ENCODE measurements at regions not wholly inside any gene's neighbourhood (a gene's known extent, or its start where the extent isn't known, plus 50 kb on each side); places are given as distances from the start of the nearest gene placed in this dataset.

DNA sequence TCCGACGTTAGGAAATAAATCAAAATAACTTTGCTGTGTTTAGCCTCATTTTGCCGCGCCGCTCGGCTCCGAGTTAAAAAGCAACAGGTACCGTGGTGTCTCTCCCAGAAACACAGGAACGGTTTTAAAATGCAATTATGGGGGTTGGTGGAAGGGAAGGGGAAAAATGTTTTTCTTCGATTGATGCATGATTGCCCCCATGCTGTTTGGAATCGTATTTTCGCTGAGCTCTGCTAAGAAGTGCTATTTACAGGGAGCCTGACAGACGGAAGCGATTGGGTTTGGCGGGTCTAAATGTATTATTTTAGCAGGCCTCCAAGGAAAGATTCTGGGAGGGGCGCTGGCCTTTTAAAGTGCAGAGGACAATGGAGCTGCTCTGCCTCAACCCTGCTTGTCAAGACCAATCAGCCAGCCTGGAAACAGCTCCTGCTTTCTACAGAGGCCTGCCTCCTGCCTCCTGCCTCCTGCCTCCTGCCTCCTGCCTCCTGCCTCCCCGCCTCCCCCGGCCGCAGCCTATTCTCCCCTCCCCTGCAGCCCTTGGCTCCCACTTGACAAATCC lies 156.7 kb upstream of the TLE3 start:
- 85 to 89% (median 88%) methylated on average over 19 of the region's 19 CpGs for WGBS, 3 donors
- H3K27ac ChIP-seq (ENCODE audit: low read depth, low read length): no peak overlapping the region

DNA sequence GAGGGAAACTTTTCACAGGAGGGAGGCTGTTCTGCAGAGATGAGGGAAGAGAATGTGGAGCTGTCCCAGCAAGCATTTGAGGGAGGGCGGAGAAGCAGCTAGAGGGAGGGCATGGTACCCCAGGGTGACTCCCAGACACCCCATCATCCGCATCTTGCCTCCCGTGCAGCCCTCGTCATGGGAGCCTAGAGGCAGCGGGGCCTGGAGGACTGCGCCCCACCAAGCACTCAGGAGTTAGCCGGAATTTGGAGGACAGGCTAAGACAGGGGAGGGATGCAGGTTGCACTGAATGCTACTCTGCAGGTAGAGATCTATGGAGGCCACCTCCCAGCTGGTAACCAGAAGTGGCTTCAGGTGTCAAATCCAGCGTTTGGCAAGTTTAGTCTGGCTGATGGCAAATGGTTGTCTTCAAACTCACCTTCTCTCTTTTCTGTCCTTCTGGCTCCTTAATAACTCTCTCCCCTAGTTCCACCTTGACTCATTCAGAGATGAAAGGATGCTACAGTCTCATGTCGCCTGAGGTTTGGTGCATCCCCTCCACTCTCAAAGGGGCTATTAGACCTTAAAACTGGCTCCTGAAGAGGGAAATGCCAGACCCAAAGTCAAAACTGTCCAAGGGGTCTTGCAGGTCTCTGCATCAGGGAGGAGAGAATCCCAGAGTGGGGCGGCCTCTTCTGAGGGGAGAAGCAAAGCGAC lies 155.9 kb upstream of the TLE3 start:
- 95 to 98% (median 96%) methylated on average over 11 of the region's 11 CpGs for WGBS, 3 donors
- no peak overlapping the region for H3K27ac ChIP-seq (ENCODE audit: low read depth, low read length)

DNA sequence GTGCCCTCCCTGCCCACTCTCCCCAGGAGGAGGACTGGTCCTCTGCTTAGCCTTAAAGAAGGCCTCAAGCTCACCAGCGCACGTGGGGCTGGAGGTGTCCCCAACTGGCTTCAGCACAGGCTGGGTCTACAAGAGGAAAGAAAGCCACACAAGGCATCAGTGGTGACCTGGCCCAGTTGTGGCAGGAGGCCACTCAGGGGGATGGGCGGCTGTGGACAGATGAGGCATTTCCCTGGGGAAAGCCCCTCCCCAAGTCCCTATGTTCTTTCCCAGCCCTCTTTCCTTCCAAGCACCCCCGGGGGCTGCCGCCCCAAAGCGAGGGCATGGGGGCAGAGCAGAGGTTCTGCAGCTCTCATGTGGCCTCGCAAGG lies 155.2 kb upstream of the TLE3 start:
- H3K27ac ChIP-seq (ENCODE audit: low read depth, low read length): no peak overlapping the region
- 92 to 96% (median 95%) methylated on average over 7 of the region's 7 CpGs for WGBS, 3 donors

DNA sequence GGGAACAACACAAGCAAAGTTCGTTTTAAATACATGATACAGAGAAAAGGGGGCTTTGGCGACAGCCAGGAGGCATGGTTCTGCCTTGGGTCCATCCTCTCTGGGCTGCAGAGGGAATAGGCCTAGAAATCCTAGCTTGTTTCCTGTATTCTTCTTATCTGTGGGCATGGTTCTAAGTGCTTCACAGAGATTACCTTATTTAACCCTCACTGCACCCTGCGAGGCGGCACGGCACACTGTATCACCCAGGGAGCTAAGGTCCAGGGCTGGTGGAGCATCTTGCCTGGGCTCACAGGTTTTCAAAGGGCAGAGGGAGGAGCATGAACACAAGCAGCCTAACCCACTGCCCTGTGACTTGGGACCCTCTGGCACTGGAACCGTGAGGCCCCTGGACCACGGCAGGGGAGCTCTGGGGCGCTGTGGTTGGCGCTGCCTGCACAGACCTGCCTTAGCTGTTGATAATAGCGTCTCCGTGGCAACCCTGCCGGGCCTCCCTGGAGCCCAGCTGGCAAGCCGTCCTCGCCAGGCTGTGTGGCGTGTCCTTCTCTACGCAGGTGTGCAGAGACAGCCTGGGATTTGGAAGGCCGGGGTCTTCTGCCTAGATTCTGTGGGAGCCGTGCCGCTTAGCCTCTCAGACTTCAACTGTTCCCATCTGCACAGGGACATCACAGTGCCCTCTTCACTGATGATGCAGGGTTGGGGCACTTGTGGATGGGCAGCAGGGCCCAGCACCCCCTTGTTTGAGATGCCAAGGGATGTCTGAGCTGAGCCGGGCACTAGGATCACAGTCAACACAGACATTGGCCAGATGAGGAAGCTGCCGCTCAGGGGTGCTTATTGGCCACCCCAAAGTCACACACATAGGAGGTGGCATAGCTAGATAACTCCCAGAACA lies 154.6 kb upstream of the TLE3 start:
- no peak overlapping the region for H3K27ac ChIP-seq (ENCODE audit: low read depth, low read length)
- 88 to 95% (median 90%) methylated on average over 20 to 21 of the region's 21 CpGs for WGBS, 3 donors

DNA sequence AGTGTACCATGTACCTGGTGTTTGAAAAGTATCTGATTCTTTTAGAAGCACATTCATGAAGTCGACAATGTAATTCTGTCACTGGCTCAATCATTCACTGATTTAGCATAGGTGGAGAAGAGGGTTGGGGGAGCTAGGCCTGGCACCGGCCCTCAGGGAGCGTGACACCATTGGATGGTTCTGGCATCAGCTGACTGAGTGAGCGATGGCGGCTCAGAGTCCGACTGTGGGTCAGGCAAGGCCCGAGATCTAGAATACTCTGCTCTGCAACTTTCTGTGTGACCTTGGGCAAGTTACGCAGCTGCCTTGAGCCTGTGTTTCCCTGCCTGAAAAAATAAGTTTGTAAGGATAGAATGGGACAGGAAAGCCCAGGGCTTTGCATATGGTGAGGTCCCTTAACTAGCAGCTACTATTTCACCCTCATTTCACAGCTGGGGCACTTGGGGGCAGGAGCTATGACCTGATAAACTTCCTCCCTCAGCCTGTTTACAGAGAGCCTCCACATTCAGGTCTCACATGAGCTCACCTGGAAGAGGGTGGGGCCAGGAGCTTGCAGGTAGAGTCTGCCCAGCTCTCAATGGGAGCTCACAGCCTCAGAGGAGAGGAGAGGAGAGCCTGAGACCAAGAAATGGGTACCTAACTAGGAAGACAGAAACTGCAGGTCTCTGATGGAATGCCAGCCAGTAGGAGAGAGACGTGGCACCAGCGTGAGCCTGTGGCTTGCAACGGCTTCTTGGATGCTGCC lies 153.7 kb upstream of the TLE3 start:
- WGBS, 3 donors: 78 to 95% (median 93%) methylated on average over 11 of the region's 11 CpGs
- no peak overlapping the region for H3K27ac ChIP-seq (ENCODE audit: low read depth, low read length)

DNA sequence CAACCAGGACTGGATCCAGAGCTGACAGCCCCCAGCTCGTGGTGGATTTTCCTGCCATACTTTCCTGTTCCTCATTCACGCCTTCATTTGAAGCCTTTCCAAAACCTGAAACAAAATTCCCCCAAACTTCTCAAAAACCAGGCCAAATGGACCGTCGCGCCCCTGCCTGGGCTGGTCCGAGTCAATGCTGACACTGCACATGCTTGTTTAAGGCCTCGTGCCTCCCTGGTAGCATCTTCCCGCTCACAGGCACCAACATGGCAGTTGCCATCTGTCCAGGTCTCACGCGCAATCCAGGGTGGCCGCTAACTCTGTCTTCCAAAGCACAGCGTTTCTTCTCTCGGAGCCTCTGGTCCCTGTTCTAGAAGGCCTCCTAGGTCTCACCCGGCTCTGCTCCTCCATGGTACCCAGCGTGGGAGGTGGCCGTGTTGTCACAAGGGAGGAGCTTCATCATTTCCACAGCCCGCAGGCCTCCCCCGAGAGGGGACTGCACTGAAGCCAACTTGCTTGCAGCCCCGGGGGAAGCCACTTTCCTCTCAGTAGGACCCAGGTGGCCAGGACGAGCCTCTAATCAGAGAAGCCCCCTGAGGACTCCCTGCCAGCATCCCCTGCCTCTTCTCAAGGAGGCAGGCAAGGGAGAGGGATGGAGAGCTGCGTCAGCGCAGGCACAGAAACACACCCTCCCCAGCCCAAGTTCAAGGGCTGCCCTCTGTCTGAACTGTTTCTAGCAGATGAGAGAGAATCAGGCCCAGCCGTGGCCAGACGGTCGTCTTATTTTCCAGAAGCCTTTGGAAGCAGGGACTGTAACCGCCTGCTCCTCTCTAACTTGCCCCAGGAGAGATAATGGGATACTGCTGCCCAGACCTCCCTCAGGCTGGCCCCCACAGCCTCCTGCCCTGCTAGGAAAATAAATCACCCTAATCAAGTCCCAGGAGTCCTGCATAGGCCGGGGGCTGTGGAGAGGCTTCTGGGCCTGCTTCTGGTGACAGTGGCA lies 152.8 kb upstream of the TLE3 start:
- H3K27ac ChIP-seq (ENCODE audit: low read depth, low read length): no peak overlapping the region
- WGBS, 3 donors: 75 to 90% (median 82%) methylated on average over 27 of the region's 27 CpGs

DNA sequence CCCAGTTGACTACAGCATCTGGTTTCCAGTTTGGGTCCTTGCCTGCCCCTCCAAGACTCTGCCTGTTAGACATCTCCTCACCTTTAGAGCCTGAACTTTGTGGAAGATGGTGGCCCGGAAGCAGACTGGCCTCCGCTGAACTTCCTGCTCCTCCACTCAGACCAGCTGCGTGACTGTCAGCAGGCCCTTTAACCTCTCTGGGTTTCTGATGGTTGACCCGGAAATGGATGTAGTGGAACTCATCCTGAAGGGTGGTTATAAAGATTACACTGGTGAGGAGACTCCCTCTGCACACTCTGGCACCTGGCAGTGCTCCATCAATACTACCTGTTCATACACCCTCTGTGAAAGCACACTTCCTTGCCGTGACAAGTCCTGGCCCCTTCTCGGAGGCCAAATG lies 151.9 kb upstream of the TLE3 start:
- WGBS, 3 donors: 79 to 87% (median 80%) methylated on average over 6 of the region's 6 CpGs
- H3K27ac ChIP-seq (ENCODE audit: low read depth, low read length): no peak overlapping the region

DNA sequence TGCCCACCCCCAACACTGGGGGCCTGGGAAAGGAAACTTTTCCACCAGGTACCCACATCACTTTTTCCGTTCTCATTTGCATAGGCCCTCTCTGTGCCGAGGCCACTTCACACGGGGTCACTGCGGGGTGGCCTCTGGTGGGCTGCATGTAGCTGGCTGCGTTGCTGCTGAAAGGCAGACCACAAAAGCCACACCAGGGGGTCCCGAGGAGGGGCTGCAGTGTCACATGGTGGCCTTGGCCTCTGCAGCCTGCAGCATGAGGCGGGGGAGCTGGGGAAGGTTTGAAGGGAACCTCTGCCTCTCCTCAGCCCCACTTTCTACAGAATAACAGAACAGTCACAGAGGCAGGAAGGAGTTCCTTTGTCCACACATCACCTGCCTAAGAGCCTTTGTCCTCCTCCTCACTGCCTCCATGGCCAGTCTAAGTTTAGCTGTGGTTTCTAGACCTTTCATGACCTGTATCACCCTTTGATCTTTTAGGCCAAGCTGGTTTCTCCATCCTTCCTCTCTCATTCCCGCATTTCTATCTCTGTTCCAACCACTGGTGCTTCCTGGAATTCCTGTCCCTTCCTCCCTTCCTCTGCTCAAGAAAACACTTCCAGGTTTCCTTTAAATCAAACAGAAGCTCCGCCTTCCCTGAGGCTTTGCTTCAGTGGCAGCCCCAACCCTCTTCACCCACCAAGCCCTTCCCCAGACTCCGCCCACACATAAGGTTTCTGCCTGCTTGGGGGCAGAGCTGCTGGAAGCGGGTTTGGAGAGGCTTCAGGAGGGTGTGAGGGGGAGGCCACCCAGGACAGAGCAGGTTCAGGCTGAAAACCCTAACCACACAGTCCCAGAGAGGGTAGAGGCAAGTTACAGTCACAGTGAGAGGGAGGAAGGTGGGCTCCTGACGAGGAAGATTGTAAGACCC lies 150.7 kb upstream of the TLE3 start:
- WGBS, 3 donors: 86 to 87% (median 86%) methylated on average over 12 of the region's 12 CpGs
- H3K27ac ChIP-seq (ENCODE audit: low read depth, low read length): no peak overlapping the region

DNA sequence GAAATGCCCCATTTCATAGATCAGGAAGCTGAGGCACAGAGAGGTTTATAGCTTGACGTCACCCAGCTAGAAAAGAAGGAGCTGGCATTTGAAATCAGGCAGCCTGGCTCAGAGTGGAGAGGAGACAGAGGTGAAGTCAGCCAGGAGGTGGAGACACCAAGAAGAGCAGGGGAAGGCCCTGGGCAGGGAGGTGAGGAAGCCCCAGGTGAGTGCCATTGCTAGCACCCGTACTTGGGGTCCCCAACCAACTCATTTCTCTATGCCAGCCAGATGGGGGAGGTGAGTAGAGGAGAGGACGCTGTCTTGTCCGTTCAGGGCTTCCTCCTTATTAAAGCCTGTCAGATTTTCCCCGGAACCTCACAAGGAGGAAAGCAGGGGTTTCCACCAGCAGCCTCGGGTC lies 149.6 kb upstream of the TLE3 start:
- 86 to 94% (median 91%) methylated on average over 6 of the region's 6 CpGs for WGBS, 3 donors

DNA sequence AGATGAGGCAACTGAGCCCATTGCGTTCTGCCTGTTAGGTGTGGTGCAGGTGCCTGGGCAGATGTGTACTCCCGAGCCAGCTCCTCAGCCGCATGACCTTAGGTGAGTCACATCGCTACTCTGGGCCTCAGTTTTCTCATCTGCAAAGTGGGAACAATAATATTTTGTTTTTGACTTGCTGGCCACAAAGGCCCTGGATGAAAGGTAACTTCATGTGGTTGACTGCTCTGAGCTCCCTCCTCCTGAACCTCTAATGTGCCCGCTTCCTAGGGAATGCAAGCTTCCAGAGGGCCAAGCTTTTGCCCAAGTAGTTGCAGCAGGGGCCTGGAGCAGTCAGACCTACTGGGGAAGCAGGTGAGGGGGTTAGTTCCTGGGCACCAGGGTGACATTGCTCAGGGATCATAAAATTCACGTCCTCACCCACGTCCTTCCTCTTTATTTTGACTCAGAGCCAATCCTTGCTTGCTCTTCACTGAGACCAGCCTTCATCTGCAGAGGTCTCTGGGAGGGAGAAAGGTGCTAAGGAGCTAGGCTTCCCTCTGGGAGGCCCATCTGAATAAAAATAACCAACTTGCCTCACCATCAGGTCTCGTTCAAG lies 149.0 kb upstream of the TLE3 start:
- 83 to 85% (median 83%) methylated on average over 8 of the region's 8 CpGs for WGBS, 3 donors
- H3K27ac ChIP-seq (ENCODE audit: low read depth, low read length): no peak overlapping the region

More for the DNA sequence above, 149.6 kb upstream of the TLE3 start:
- H3K27ac ChIP-seq (ENCODE audit: low read depth, low read length): no peak overlapping the region

DNA sequence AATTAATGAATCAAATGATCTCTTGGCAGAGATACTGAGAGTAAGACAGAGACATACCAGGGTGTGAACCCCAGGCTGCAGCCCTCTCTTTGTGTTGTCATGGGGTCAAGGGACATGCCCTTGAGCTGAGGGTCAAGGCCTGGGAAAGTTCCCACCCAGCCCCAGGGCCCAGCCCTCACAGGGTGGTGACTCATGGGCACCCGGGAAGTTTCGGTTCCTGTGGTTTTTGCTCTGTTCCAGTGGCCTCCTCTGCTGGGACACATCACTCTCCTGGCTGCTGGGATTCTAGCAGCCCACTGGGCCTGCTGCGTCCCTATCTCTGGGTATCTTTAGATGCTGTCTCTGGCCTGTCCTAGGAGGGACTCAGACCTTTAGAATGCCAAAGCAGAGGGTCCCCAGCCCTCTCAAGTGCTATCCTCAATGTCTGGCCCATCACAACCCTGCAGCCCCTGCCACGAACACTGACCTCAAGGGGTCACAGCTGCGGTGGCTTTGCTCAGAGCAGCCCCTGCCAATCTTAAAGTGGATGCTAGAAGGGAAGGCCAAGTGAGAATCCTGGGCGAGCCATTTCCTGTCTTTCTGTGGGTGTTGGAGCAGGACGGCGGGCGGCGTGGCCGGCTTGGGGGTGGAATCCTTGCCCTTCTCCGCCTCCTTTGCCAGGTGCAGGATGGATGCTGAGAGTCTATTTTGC lies 148.4 kb upstream of the TLE3 start:
- 79 to 94% (median 87%) methylated on average over 12 of the region's 12 CpGs for WGBS, 3 donors

DNA sequence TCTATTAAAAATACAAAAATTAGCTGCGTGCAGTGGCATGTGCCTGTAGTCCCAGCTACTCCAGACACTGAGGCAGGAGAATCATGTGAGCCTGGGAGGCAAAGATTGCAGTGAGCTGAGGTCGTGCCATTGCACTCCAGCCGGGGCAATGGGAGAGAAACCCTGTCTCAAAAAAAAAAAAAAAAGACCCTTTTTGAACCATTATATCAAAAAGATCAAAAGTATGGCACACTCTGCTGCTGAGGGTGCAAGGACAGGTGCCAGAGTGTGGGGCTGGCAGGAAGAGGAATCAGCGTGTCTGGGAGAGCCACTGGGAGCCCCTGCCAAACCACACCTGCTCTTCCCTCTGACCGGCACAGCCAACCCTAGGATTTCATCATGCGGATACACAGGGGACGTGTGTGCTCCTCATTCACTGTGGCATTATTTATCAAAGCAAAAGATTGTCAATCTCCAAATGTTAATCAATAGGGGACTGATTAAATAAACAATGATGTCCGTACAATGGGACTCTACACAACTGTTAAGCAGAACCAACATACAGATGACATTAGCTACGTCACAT lies 147.3 kb upstream of the TLE3 start:
- H3K27ac ChIP-seq (ENCODE audit: low read depth, low read length): no peak overlapping the region
- 79 to 90% (median 82%) methylated on average over 9 of the region's 9 CpGs for WGBS, 3 donors

More for the DNA sequence above, 148.4 kb upstream of the TLE3 start:
- no peak overlapping the region for H3K27ac ChIP-seq (ENCODE audit: low read depth, low read length)

DNA sequence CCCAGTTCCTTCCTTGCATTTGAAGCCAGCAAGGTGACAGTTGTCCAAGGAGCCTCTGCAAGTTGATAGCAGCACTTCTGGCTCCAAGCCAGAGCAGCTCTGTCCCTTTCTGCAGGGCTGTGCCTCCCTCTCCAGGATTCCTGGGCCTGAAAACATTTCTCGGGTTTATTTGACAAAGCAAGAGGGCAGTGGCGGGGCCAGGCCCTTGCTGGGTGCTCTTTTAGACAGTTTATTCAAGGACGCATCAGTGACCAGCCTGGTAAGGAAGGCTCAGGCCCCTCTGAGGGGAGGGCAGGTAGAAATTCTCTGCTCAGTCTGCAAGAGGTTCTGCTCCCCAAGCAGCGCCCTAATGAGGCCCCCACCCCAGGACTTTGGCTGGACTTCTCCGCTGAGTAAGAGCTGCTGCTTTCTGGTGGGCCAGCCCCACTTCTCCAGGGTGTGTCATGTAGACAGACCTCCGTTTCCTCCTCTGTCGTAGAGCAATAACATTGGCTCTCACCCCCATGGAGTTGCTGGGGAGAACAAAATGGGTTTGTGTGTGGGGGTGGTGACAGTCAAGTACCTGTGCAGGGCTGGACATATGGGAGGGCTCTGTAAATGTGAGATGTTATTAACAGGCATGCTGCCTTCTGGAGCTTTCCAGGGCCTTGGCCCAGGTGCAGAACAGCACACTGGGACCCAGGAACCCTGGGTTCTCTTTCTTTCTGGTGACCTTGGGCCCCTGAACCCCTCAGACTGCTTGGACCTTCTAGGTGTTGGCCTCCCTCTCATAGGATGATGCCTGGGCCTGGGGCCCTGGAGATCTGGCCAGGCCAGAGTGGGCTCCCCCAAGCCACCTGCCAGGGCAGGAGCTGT lies 146.2 kb upstream of the TLE3 start:
- H3K27ac ChIP-seq (ENCODE audit: low read depth, low read length): no peak overlapping the region
- 92 to 95% (median 94%) methylated on average over 7 of the region's 7 CpGs for whole genome bisulfite sequencing, 3 donors

DNA sequence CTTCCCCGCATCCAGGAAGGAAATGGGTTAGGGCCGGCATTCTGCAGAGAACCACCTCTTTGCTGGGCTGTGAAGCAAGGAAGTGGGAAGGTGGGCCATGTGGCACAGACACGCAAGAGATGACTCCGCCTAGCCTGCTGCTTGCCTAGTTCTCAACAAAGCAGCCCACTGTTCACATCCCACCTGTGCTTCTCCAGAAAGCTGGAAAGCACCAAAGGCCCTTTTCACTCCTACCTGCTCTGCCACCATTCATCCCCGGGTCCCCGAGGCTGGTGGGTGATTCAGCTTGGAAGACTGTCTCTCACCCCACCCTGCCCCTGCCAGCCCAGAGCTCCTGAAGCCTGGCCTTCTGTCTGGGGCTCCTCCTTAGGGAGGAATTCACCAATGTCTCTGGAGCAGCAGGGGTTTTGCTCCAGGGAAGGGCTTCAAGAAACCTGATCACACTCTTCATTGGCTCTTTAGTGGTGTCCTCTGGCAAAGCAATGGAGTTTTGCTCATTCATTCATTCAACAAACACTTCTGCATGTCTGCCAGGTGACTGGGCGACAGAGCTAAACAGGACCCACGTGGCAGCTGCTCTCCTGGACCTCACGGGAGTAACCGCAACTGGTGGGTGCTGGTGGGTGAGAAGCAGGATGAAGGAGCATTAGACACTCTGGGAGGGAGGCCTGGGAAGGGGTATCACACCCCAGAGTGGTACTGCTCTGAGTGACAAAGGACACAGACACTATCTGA lies 145.4 kb upstream of the TLE3 start:
- 72 to 90% (median 80%) methylated on average over 10 of the region's 10 CpGs for WGBS, 3 donors
- no peak overlapping the region for H3K27ac ChIP-seq (ENCODE audit: low read depth, low read length)

All from adipose tissue (tissue), 3 donors.